ENCODE measurements at regions not wholly inside any gene's neighbourhood (a gene's known extent, or its start where the extent isn't known, plus 50 kb on each side); places are given as distances from the start of the nearest gene placed in this dataset.

- in situ Hi-C loops (cut with HindIII; ENCODE audit: extremely low pct_ligation_motif_present, low pct_unique_long_range_greater_than_20kb) = no loop called here
- Histone ChIP-seq H3K36me3 (replicated peaks in 1 of 2; ENCODE audit: control insufficient read depth in 1 of 2, insufficient read depth in 2 of 2, low read length in 2 of 2) (no peaks in the 10 kb centered on the region), H3K27ac (ENCODE audit: extremely low read length, insufficient read depth, low read length) (no peak overlapping the region), H3K79me2 (ENCODE audit: insufficient read depth, low read length) (no peaks in the 10 kb centered on the region), H3K9ac (ENCODE audit: insufficient read depth, low read depth, low read length) (no peak overlapping the region), H3K4me1 (ENCODE audit: insufficient read depth, low read length) (no peaks in the 10 kb centered on the region), H3K27me3 (ENCODE audit: control insufficient read depth in 1 of 2, insufficient read depth in 2 of 2, low read length in 2 of 2) (no peaks in the 10 kb centered on the region), H4K20me1 (ENCODE audit: insufficient read depth, low read length) (no peaks in the 10 kb centered on the region), H3K4me2 (ENCODE audit: low read depth, low read length) (no peak overlapping the region), H3K9me3 (ENCODE audit: low read length) (no peaks in the 10 kb centered on the region), H3K4me3 (replicated peaks in 1 of 3; ENCODE audit: insufficient read depth in 1 of 3, low read depth in 2 of 3, low read length in 3 of 3) (no peak overlapping the region), H2AFZ (ENCODE audit: low read length) (no peak overlapping the region)
- CTCF ChIA-PET (ENCODE audit: low intra/inter-chr PET ratio, low total read pairs) = no interaction called here
- no peak for ATAC-seq
- DNase-seq (ENCODE audit: low spot score) = no peak
- intact Hi-C loops (cut with micrococcal nuclease; ENCODE audit: unreplicated experiment) = no loop called here
- BruUV-seq (replicated peaks) = no TSS peak
- no peak for FAIRE-seq
- POLR2A ChIA-PET = no interaction called here
- TF ChIP-seq ZNF879 (CRISPR knock-in tag; IDR thresholded peaks at IDR 0.05) = no peak
- no peak for TF ChIP-seq ZKSCAN5 (CRISPR knock-in tag; IDR thresholded peaks at IDR 0.05)
- TF ChIP-seq HNRNPLL (IDR thresholded peaks at IDR 0.05; ENCODE audit: low read depth, low read length, poor library complexity, severe bottlenecking) = no peak
- no peak for TF ChIP-seq TBL1XR1 (IDR thresholded peaks at IDR 0.05; ENCODE audit: borderline replicate concordance, low read length, partially characterized antibody)
- TF ChIP-seq, protein P1, sequence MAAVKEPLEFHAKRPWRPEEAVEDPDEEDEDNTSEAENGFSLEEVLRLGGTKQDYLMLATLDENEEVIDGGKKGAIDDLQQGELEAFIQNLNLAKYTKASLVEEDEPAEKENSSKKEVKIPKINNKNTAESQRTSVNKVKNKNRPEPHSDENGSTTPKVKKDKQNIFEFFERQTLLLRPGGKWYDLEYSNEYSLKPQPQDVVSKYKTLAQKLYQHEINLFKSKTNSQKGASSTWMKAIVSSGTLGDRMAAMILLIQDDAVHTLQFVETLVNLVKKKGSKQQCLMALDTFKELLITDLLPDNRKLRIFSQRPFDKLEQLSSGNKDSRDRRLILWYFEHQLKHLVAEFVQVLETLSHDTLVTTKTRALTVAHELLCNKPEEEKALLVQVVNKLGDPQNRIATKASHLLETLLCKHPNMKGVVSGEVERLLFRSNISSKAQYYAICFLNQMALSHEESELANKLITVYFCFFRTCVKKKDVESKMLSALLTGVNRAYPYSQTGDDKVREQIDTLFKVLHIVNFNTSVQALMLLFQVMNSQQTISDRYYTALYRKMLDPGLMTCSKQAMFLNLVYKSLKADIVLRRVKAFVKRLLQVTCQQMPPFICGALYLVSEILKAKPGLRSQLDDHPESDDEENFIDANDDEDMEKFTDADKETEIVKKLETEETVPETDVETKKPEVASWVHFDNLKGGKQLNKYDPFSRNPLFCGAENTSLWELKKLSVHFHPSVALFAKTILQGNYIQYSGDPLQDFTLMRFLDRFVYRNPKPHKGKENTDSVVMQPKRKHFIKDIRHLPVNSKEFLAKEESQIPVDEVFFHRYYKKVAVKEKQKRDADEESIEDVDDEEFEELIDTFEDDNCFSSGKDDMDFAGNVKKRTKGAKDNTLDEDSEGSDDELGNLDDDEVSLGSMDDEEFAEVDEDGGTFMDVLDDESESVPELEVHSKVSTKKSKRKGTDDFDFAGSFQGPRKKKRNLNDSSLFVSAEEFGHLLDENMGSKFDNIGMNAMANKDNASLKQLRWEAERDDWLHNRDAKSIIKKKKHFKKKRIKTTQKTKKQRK (IDR thresholded peaks at IDR 0.05; ENCODE audit: low read length) = no peak
- TF ChIP-seq ZNF496 (CRISPR knock-in tag; IDR thresholded peaks at IDR 0.05; ENCODE audit: insufficient replicate concordance) = no peak
- TF ChIP-seq AGO1 (IDR thresholded peaks at IDR 0.05; ENCODE audit: low read depth, low read length, poor library complexity, severe bottlenecking) = no peak
- TF ChIP-seq ZNF280B (CRISPR knock-in tag; IDR thresholded peaks at IDR 0.05; ENCODE audit: borderline replicate concordance) = no peak
- no peak for TF ChIP-seq JDP2 (CRISPR knock-in tag; IDR thresholded peaks at IDR 0.05; ENCODE audit: borderline replicate concordance)
- TF ChIP-seq SNAPC5 (CRISPR knock-in tag; IDR thresholded peaks at IDR 0.05; ENCODE audit: borderline replicate concordance) = no peak
- TF ChIP-seq ZNF704 (CRISPR knock-in tag; IDR thresholded peaks at IDR 0.05; ENCODE audit: borderline replicate concordance) = no peak
- no peak for TF ChIP-seq ARHGAP35 (CRISPR knock-in tag; IDR thresholded peaks at IDR 0.05; ENCODE audit: borderline replicate concordance)
- TF ChIP-seq SMARCC2 (IDR thresholded peaks at IDR 0.05) = no peak
- TF ChIP-seq CCDC6 (CRISPR knock-in tag; IDR thresholded peaks at IDR 0.05) = no peak
- no peak for TF ChIP-seq TRIM24 (CRISPR knock-in tag; IDR thresholded peaks at IDR 0.05)
- TF ChIP-seq ZNF382 (CRISPR knock-in tag; IDR thresholded peaks at IDR 0.05; ENCODE audit: borderline replicate concordance) = no peak
- no peak for TF ChIP-seq TBP (CRISPR knock-in tag; IDR thresholded peaks at IDR 0.05)
- no peak for TF ChIP-seq CAMTA2 (CRISPR knock-in tag; IDR thresholded peaks at IDR 0.05; ENCODE audit: borderline replicate concordance)
These were observed 229.2 kb upstream of the MPDZ start for GRCh38 chr9:13508681-13509080.
